Anterior cingulate cortex (tissue), 58 donors: ENCODE measurements at regions not wholly inside any gene's neighbourhood (a gene's known extent, or its start where the extent isn't known, plus 50 kb on each side); places are given as distances from the start of the nearest gene placed in this dataset.
A peak's percentile ranks its signal among the peaks of the same experiment; 100 is the strongest.
"Not testable (repeated sequence)": the region's sequence is repeated elsewhere in the genome, so short reads cannot be mapped to it uniquely, and the experiment has no call there.

Experiments
- DNase-seq, 58 donors: peaks; one replicate each; lab custom pipeline; 2025; lab: John Stamatoyannopoulos, UW

DNA sequence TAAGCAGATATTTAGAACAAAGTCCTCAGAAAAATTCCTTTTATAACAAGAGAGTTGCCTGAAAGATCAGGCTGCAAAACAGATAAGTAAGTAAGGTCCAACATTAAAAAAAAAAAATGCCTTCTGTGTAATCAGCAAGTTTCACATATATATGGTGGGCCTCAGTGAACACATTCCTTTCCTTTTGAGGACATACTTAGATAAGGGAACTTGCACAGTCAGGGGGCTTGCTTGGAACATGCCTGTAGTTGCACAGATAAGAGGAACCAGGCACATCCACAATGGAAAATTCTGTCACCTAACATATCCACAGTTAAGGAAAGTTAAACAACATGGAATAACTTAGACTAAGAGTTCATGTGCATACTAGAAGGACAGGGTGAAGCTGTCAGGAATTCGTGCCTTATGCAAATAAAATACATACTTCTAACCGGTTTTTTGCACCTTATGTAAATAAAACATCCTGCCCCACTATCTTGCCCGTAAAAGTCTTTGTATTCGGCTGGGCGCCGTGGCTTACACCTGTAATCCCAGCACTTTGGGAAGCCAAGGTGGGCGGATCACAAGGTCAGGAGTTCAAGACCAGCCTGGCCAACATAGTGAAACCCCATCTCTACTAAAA lies 257.3 kb downstream of the ZNF33B start:
- DNase-seq: no peak

DNA sequence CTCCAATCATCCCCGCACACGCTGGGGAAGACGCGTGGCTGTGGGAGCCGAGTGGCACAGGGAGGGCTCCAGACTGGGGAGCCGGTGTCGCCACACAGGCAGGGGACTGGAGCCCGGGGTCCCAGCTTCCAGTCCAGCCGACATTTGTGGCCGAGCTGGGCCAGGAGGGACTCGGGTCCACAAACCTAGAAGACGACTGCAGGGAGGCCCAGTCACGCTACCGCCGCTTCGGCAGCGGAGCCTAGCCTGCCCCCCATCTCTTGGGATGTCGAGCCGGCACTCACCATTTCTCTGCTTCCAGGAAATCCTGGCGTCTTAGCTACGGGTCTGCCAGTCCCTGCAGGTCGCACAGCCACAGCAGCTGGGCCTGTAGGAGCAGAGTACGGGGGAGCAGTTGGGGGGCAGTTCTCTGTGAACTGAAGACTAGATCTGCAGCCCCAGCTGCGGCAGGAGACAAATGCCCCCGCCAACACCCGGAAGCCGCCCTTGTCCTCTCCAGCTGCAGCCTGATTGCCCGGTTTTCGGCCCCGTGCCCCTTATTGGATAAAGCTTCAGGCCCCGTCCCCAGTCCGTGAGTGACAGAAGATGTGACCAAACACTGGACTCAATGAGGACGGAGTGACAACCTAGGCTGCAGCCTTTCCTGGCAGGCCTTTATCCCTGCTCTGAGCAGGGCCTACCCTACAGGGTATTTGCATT lies 270.7 kb downstream of the ZNF33B start:
- DNase-seq: peak in 57 of 58 donors; percentile 3 to 94 (median 83)

DNA sequence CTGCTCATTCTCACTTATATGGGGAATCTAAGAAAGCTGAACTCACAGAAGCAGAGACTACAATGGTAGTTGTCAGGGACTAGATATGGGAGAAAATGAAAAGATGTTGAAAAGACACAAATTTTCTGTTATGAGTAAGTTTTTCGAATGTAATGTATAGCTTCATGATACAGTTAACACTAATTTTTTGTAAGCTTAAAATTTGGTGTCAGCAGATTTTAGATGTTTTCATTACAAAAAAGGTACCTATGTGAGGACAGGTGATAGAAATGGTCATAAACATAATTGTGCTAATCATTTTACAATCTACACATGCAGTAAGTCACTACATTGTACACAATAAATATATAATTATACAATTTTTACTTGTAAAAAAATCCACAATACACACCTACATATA lies 286.6 kb downstream of the ZNF33B start:
- DNase-seq: no peak

DNA sequence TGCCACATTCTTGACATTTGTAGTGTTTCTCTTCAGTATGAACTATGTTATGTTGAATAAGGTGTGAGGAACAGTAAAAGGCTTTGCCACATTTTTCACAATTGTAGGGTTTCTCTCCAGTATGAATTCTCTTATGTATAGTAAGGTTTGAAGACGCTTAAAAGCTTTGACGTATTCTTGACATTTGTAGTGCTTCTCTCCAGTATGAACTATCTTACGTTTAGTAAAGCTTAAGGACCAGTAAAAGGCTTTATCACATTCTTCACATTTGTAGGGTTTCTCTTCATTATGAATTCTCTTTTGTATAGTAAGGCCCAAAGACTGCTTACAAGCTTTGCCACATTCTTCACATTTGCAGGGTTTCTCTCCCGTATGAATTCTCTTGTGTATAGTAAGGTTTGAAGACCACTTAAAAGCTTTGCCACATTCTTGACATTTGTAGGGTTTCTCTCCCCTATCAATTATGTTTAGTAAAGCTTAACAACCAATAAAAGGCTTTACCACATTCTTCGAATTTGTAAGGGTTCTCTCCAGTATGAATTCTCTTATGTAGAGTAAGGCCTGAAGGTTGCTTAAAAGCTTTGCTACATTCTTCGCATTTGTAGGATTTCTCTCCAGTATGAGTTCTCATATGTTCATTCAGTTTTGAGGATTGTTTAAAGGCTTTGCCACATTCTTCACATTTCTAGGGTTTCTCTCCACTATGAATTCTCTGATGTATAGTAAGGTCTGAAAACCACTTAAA lies 301.6 kb downstream of the ZNF33B start:
- DNase-seq: not testable (repeated sequence)

DNA sequence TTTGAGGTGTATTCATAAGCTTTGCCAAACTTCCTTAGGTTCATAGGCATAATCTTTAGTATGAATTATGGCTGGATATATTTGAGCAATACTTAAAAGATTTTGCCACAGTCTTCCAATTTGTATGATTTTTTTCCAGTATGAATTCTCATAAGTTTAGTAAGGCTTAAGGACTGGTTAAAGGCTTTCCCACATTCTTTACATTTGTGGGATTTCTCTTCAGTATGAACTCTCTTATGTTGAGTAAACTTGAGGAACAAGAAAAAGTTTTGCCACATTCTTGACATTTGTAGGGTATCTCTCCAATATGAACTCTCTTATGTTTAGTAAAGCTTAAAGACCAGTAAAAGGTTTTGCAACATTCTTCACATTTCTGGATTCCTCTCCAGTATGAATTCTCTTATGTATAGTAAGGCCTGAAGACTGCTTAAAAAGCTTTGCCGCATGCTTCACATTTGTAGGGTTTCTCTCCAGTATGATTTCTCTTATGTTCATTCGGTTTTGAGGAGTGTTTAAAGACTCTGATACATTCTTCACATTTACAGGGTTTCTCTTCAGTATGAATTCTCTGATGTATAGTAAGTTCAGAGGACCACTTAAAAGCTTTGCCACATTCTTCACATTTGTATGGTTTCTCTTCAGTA lies 302.6 kb downstream of the ZNF33B start:
- not testable (repeated sequence) for DNase-seq

DNA sequence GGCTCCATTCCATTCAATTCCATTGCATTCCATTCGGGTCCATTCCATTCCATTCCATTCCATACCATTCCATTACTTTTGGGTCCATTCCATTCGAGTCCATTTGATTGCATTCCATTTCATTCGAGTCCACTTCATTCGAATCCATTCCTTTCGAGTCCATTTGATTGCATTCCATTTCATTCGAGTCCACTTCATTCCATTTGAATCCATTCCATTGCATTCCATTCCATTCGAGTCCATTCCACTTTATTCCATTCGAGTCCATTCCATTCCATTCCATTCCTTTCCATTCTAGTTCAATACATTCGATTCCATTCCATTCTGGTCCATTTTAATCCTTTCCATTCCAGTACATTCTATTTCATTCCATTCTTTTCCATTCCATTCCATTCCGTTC lies 334.0 kb downstream of the ZNF33B start:
- DNase-seq: no peak

DNA sequence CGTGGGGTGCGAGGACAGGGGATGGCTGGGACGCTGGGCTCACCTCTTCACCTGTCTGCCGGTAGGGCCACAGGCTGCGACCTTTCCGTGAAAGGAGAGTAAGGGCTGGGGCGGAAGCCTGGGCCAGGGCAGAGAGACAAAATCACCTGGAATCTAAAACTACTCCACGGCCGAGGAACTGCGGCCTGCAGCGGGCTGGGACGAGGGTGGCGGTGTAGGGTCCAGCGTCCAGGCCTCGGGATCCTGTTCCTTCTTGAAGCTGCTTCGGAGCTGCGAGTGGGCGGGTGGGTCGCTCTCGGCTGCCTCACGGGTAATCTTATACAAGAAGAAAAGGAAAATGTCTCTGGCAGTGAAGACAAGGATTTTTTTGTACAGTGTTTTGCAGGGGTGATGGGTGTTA lies 356.5 kb downstream of the ZNF33B start:
- not testable (repeated sequence) for DNase-seq

DNA sequence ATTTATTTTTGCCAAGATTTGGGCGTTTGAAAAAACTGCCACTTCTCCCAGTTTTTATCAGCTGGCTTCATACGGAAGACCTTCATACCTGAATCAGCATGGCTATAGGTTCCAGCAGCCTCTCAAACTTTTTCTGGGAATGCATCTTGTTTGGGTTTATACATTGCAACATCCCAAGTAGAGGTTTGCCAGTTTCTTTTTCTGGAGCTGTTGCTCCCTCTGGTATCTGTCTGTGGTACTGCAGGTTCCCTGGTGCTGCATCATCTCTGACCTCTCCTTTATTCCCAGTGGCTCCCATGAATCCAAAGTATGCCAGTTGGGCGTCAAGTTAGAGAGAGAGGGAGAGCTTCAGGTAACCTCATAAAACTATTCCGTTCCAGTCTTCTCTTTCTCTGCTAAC lies 368.6 kb downstream of the ZNF33B start:
- DNase-seq: not testable (repeated sequence)

DNA sequence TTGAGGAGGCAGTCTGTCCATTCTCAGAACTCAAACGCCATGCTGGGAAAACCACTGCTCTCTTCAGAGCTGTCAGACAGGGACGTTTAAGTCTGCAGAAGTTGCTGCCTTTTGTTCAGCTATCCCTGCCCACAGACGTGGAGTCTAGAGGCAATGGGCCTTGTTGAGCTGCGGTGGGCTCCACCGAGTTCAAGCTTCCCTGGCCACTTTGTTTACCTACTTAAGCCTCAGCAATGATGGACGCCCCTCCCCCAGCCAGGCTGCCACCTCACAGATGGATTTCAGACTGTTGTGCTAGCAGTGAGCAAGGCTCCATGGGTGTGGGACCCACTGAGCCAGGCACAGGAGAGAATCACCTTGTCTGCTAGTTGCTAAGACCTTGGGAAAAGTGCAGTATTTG lies 375.1 kb downstream of the ZNF33B start:
- not testable (repeated sequence) for DNase-seq

DNA sequence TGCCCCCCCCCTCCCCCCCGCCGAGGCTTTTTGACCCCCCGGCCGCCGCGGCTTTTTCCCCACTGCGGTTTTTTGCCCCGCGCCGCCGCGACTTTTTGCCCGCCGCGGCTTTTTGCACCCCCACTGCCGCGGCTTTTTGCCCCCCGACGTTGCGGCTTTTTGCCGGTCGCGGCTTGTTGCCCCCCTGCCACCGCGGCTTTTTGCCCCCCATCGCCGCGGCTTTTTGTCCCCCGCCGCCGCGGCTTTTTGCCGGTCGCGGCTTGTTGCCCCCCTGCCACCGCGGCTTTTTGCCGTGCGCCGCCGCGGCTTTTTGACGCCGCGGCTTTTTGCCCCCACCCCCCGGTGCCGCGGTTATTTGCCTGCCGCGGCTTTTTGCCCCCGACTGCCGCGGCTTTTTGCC lies 395.4 kb downstream of the ZNF33B start:
- not testable (repeated sequence) for DNase-seq

DNA sequence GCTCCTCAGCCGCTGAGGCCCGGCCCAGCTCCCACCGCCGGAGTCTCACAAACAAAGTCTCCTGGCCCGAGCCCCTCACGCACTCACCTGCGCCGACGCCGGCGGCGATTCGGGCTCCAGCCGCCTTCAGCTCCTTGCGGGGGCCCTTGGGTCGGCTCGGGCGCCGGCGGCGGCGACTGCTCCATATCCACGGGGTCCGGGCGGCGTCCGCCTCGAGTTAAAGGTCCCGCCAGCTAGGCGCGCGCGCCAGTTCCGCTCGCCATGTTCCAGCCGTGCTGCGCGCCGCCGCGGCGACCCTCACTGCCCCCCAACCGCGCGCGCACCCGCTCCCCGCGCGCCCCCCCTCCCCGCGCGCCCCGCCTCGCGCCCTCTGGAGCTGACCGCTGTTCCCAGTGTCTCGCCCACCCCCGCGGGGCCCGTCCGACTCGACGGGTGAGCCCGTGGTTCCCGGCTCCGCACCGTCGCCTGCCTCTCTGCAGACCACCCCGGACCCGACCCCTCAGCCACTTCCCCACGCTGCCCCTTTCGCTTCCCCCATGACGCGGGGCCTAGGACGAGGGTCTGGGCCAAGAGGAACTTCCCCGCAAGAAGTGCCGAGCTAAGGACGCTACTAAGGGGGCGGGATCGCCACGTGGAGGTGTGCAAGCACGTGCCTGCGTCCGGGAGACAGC lies 396.1 kb downstream of the ZNF33B start:
- DNase-seq: no peak

DNA sequence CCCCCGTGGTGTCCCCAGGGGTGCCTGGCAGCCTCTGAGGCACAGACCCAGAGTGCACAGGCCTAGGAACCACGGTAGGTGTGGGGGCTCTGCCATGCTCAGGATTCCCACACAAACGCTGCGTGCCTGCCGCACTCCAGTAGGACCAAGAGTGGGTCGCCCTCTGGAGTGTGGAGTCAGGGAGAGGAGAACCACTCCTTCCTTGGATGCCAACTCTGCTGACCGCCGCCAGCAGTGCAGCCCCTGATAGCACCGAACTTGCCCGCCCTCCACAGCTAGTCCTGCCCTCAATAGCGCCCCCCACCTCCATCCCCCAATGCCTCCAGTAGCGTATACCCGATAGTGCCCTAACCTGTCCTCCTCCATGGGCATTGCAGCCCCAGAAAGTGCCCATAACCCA lies 402.0 kb downstream of the ZNF33B start:
- DNase-seq: not testable (repeated sequence)

DNA sequence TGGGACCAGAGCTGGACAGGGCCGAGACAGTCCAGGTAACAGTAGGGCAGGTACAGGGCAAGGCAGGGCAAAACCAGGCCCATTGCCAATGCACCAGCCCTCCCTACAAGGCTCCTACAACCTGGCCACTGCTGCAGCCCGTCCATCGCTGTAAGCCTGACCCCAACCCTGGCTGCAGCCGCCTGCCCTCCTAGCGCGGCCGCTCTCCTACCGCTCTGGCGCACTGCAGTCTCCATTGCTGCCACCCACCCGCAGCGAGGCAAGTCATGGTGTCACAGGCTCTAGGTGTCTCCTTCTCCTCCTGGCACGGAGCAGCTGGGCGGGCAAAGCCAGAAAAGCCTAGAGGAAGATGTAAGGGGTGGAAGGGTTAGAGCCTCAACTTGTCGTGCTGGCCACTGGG lies 402.6 kb downstream of the ZNF33B start:
- not testable (repeated sequence) for DNase-seq

DNA sequence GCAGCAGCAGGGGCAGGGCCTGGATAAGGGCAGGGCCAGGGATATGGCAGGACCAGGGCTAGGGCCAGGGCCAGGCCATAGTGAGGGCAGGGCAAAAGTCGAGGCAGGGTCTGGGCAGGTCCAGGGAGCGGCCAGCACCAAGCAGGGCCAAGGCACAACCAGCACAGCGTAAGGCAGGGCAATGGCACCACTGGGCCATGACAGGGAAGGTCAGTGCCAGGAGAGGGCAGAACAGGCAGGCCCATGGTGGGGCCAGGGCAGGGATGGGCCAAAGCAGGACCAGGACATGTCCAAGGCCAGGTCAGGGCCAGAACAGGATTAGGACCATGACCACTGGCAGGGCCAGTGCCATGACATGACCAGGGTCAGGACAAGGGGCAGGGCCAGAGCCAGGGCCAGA lies 403.1 kb downstream of the ZNF33B start:
- not testable (repeated sequence) for DNase-seq

DNA sequence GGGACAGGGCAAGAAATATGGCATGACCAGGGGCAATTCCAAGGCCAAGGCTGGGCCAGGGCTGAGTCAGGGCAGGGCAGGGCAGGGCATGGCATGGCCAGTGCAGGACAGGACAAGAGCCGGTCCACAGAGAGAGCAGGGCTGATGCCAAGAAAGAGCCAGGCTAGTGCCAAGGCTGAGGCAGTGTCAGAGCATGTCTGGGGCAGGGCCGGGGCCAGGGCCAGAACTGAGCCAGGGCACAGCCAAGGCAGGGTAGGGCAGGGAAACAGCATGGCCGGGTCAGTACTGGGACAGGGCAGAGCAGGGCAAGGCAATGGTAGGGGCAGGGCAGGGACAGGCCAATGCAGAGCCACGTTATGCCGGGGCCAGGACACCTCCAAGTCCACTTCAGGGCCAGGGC lies 403.9 kb downstream of the ZNF33B start:
- not testable (repeated sequence) for DNase-seq

DNA sequence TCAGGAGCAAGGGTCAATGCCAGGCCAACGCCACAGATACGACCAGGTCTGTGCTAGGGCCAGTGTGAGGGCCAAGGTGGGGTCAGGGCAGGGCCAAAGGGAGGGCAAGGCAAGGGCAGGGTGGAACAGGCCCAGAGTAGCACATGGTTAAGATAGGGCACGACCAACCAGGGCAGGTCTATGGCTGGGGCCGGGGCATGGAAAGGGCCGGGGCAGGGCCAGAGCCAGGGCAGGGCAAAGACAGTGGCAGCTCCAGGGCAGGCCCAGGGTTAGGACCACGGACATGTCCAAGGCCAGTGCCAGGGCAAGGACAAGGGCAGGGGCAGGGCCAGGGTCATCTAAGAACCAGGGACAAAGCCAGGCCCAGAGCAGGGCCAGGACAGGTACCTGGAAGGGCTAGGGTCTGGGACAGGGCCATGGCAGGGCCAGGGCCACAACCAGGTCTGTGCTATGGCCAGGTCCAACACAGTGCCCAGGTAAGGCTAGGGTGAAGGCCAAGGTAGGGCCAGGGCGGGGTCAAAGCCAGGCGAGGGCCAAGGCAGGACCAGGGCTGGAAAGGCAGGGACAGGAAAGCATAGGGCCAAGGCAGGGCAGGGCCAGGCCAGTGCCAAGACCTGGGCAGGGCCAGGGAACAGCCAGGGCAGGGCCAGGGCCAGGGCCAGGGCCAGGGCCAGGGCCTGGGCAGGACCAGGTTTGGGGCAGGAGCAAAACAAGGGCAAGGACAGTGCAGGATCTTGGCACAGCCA lies 404.7 kb downstream of the ZNF33B start:
- DNase-seq: not testable (repeated sequence)

DNA sequence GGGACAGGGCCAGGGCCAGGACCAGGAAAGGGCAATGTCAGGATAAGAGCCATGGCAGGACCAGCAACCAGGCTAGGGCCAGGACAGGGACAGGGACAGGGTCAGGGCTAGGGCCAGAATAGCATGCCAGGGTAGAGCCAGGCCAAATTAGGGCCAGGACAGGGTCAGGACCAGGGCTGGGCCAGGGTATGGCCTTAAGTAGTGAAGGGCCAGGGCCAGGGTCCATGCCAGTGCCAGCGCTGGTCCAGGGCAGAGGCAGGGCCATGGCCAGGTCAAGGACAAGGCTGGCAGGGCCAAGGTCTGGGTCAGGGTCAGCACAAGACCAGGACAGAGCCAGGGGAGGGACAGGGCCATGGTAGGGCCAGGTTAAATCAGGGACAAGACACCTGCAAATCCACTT lies 405.4 kb downstream of the ZNF33B start:
- DNase-seq: not testable (repeated sequence)

DNA sequence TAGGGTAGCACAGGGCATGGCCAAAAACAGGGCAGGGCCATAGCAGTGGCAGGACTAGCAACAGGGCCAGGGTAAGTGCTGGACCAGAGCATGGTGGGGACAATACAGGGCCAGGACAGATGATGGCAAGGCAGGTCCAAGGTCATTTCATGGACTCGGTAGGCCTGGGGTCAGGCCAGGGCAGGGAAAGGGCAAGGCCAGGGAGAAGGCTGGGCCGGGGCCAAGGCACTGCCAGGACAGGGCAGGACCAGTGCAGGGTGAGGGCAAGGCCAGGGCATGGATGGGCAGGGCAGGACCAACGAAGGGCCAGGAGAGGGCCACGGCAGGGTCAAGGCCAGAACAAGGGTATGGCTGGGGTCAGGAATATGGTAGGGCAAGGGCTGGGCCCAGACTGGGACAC lies 407.6 kb downstream of the ZNF33B start:
- DNase-seq: not testable (repeated sequence)

DNA sequence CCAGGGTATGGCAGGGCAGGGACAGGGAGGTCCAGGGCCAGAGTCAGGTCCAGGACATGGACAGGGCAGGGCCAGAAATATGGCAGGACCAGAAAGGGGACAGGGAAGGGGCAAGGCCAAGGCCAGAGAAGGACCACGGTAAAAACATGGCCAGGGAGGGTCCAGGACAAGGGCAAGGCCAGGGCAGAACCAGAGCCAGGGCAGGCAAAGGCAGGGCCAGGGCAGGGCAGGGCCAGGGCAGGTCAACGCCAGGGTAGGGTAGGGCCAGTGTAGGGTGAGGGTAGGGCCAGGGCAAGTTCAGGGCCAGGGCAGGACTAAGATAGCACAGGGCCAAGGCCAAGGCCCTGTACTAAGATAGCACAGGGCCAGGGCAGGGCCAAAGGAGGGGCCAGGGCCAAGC lies 408.3 kb downstream of the ZNF33B start:
- DNase-seq: not testable (repeated sequence)

DNA sequence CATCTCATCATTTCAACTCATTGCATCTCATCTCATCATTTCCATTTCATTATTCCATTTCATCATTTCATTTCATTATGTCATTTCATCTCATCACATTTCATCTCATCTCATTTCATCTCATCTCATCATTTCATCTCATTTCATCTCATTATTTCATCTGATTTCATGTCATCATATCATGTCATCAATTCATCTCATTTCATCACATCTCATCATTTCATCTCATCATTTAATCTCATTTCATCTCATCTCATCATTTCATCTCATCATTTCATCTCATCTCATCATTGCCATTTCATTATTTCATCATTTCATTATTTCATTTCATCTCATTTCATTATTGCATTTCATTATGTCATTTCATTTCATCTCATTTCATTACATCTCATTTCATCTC lies 410.5 kb downstream of the ZNF33B start:
- DNase-seq: not testable (repeated sequence)
